ENCODE measurements at regions not wholly inside any gene's neighbourhood (a gene's known extent, or its start where the extent isn't known, plus 50 kb on each side); places are given as distances from the start of the nearest gene placed in this dataset.

DNA sequence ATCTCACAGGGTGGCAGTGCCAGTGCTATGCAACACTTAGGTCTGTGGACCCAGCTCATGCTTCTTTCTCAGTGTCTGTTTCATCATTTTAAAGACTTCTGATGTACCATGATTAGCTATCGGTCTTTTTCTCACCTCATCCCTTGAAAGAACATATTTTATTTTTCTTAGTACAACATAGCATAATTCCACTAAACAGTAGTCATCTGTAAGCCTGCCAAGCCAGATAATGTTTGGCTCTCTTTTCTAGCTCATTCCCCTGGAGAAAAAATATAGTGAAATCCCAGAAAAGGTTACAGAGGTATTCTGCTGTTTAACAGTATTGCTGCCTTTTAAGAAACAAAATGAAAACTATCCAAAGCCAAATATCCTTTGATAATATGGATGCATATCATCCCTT, 177.0 kb upstream of the MMS22L start:
- Histone ChIP-seq H3K27me3 (no peaks in the 10 kb centered on the region), H3K36me3 (replicated peaks in 1 of 2; ENCODE audit: insufficient read depth in 1 of 2, low read depth in 2 of 2) (no peaks in the 10 kb centered on the region), H3K27ac (no peak overlapping the region), H3K4me3 (no peak overlapping the region), H3K9me3 (no peaks in the 10 kb centered on the region), H3K4me1 (no peaks in the 10 kb centered on the region)
- TF ChIP-seq, protein P1, sequence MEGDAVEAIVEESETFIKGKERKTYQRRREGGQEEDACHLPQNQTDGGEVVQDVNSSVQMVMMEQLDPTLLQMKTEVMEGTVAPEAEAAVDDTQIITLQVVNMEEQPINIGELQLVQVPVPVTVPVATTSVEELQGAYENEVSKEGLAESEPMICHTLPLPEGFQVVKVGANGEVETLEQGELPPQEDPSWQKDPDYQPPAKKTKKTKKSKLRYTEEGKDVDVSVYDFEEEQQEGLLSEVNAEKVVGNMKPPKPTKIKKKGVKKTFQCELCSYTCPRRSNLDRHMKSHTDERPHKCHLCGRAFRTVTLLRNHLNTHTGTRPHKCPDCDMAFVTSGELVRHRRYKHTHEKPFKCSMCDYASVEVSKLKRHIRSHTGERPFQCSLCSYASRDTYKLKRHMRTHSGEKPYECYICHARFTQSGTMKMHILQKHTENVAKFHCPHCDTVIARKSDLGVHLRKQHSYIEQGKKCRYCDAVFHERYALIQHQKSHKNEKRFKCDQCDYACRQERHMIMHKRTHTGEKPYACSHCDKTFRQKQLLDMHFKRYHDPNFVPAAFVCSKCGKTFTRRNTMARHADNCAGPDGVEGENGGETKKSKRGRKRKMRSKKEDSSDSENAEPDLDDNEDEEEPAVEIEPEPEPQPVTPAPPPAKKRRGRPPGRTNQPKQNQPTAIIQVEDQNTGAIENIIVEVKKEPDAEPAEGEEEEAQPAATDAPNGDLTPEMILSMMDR (IDR thresholded peaks at IDR 0.05), result no peak
- TF ChIP-seq POLR2A (IDR thresholded peaks at IDR 0.05), result no peak
- no peak for ATAC-seq
- DNase-seq, result no peak
- WGBS, 2 donors, result 82% methylated on average over 1 of the region's 1 CpG
- intact Hi-C loops (cut with DNase I), result no loop called here

DNA sequence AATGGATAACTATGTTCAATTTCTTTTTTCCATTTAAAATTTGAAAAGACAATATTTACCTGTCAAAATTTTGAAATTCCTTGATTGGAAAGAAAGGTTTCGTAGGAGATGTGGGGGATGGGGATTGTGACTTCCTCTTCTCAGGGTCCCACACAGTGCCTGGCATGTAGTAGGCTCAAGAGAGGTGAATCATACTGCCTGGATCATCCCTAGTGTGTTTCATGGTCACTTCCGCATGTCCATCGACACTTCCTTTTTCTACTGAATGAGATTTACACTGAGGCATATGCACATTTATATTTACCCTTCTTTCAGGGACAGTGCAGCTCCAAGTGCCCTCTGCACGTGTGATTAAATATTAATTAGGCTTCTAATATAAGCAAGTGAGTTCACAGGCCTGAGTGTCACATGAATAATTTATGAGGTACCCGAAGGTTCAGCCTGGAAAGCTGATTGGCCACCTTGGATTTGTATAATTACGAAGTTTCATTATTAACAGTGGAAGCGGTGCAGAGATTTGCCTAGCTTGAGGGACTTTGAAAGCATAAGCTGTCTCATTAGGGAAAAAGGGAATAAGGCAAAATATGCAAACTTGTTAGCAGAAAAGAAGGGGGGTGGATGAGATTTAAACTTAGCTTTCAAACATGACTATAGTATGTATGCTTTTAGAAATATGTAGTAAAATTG, 177.5 kb upstream of the MMS22L start:
- Histone ChIP-seq H3K36me3 (replicated peaks in 1 of 2; ENCODE audit: insufficient read depth in 1 of 2, low read depth in 2 of 2) (no peaks in the 10 kb centered on the region), H3K9me3 (no peaks in the 10 kb centered on the region), H3K4me3 (no peak overlapping the region), H3K27ac (no peak overlapping the region), H3K4me1 (no peaks in the 10 kb centered on the region), H3K27me3 (no peaks in the 10 kb centered on the region)
- no peak for ATAC-seq
- TF ChIP-seq POLR2A (IDR thresholded peaks at IDR 0.05), result no peak
- TF ChIP-seq, protein P1 (IDR thresholded peaks at IDR 0.05), result no peak
- no peak for DNase-seq
- WGBS, 2 donors, result 69 to 71% methylated on average over 7 of the region's 7 CpGs
- intact Hi-C loops (cut with DNase I), result no loop called here

DNA sequence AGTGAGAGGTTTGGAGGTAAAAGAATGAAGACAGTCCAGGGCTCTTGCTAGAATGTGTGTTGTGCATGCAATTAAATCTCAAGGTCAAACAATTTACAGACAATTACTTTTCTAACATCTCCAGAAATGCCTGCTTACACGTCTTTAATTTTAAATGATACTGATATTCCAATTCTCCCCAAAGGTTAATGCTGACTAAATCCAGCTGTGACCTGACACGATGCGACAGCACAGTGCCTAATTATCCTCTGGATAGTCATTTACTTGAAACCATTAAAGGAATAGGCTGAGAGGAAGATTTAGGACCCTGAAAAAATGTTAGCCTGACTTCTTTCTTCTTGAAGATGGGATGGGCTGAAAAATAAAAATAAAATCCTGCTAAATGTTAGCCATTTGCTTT, 178.2 kb upstream of the MMS22L start:
- no peak overlapping the region for H3K27ac ChIP-seq
- no peaks in the 10 kb centered on the region for H3K36me3 ChIP-seq (replicated peaks in 1 of 2; ENCODE audit: insufficient read depth in 1 of 2, low read depth in 2 of 2)
- no peak overlapping the region for H3K4me3 ChIP-seq
- intact Hi-C loops (cut with DNase I), result no loop called here
- H3K4me1 ChIP-seq, result no peaks in the 10 kb centered on the region
- no peaks in the 10 kb centered on the region for H3K9me3 ChIP-seq
- ATAC-seq, result no peak
- TF ChIP-seq, protein P1 (IDR thresholded peaks at IDR 0.05), result no peak
- no peak for TF ChIP-seq POLR2A (IDR thresholded peaks at IDR 0.05)
- DNase-seq, result no peak
- no peaks in the 10 kb centered on the region for H3K27me3 ChIP-seq
- 48 to 62% methylated on average over 3 of the region's 3 CpGs for WGBS, 2 donors

GRCh38 chr6:97462031-97462430, 179.0 kb upstream of the MMS22L start:
- H3K4me3 ChIP-seq, result no peak overlapping the region
- DNase-seq, result no peak
- TF ChIP-seq POLR2A (IDR thresholded peaks at IDR 0.05), result no peak
- TF ChIP-seq, protein P1 (IDR thresholded peaks at IDR 0.05), result no peak
- H3K27me3 ChIP-seq, result no peaks in the 10 kb centered on the region
- no peaks in the 10 kb centered on the region for H3K9me3 ChIP-seq
- no peaks in the 10 kb centered on the region for H3K4me1 ChIP-seq
- no peaks in the 10 kb centered on the region for H3K36me3 ChIP-seq (replicated peaks in 1 of 2; ENCODE audit: insufficient read depth in 1 of 2, low read depth in 2 of 2)
- intact Hi-C loops (cut with DNase I), result no loop called here
- WGBS, 2 donors, result 73 to 86% methylated on average over 3 of the region's 3 CpGs
- no peak for ATAC-seq
- no peak overlapping the region for H3K27ac ChIP-seq

GRCh38 chr6:97462938-97463598, 180.1 kb upstream of the MMS22L start:
- H3K27me3 ChIP-seq, result no peaks in the 10 kb centered on the region
- no peaks in the 10 kb centered on the region for H3K36me3 ChIP-seq (replicated peaks in 1 of 2; ENCODE audit: insufficient read depth in 1 of 2, low read depth in 2 of 2)
- H3K4me3 ChIP-seq, result no peak overlapping the region
- intact Hi-C loops (cut with DNase I), result no loop called here
- no peaks in the 10 kb centered on the region for H3K4me1 ChIP-seq
- no peak for DNase-seq
- H3K9me3 ChIP-seq, result no peaks in the 10 kb centered on the region
- ATAC-seq, result no peak
- 41% methylated on average over 4 of the region's 4 CpGs for WGBS, 2 donors
- TF ChIP-seq, protein P1 (IDR thresholded peaks at IDR 0.05), result no peak
- TF ChIP-seq POLR2A (IDR thresholded peaks at IDR 0.05), result no peak
- H3K27ac ChIP-seq, result no peak overlapping the region
